ENCODE measurements at regions not wholly inside any gene's neighbourhood (a gene's known extent, or its start where the extent isn't known, plus 50 kb on each side); places are given as distances from the start of the nearest gene placed in this dataset.

GRCh38 chr5:174282391-174282790 is 236.9 kb downstream of the NSG2 start:
- no peak for ATAC-seq
- H3K36me3 Mint-ChIP-seq: no peaks in the 10 kb centered on the region
- no peaks in the 10 kb centered on the region for H3K4me1 Mint-ChIP-seq
- no peak overlapping the region for H3K4me3 Mint-ChIP-seq
- H3K27ac Mint-ChIP-seq: no peak overlapping the region
- peaks cover 30% of the 10 kb centered on the region for H3K27me3 Mint-ChIP-seq
- H3K9me3 Mint-ChIP-seq: peaks cover 3% of the 10 kb centered on the region

- peaks cover 30% of the 10 kb centered on the region for H3K27me3 Mint-ChIP-seq
- H3K4me1 Mint-ChIP-seq: no peaks in the 10 kb centered on the region
- H3K9me3 Mint-ChIP-seq: peaks cover 3% of the 10 kb centered on the region
- no peak overlapping the region for H3K4me3 Mint-ChIP-seq
- ATAC-seq: no peak
- H3K27ac Mint-ChIP-seq: no peak overlapping the region
- H3K36me3 Mint-ChIP-seq: no peaks in the 10 kb centered on the region
Measured at GRCh38 chr5:174283211-174284005, 237.9 kb downstream of the NSG2 start.

GRCh38 chr5:174284873-174285272 is 239.4 kb downstream of the NSG2 start:
- Mint-ChIP-seq H3K27me3 (peaks cover 30% of the 10 kb centered on the region), H3K36me3 (no peaks in the 10 kb centered on the region), H3K4me1 (no peaks in the 10 kb centered on the region), H3K27ac (no peak overlapping the region), H3K9me3 (peaks cover 3% of the 10 kb centered on the region), H3K4me3 (no peak overlapping the region)
- ATAC-seq: no peak

GRCh38 chr5:174287761-174288160 is 242.3 kb downstream of the NSG2 start:
- Mint-ChIP-seq H3K27me3 (peaks cover 20% of the 10 kb centered on the region), H3K9me3 (peaks cover 3% of the 10 kb centered on the region), H3K4me1 (no peaks in the 10 kb centered on the region), H3K36me3 (no peaks in the 10 kb centered on the region), H3K27ac (no peak overlapping the region), H3K4me3 (no peak overlapping the region)
- no peak for ATAC-seq

- no peaks in the 10 kb centered on the region for H3K4me1 Mint-ChIP-seq
- no peaks in the 10 kb centered on the region for H3K36me3 Mint-ChIP-seq
- no peak for ATAC-seq
- no peak overlapping the region for H3K4me3 Mint-ChIP-seq
- H3K27me3 Mint-ChIP-seq: peaks cover 13% of the 10 kb centered on the region
- H3K9me3 Mint-ChIP-seq: peaks cover 4% of the 10 kb centered on the region
- H3K27ac Mint-ChIP-seq: no peak overlapping the region
Measured at GRCh38 chr5:174288439-174288838, 242.9 kb downstream of the NSG2 start.

GRCh38 chr5:174291162-174291561 is 245.7 kb downstream of the NSG2 start:
- no peaks in the 10 kb centered on the region for H3K4me1 Mint-ChIP-seq
- no peak for ATAC-seq
- H3K9me3 Mint-ChIP-seq: peaks cover 3% of the 10 kb centered on the region
- no peaks in the 10 kb centered on the region for H3K36me3 Mint-ChIP-seq
- H3K4me3 Mint-ChIP-seq: no peak overlapping the region
- H3K27ac Mint-ChIP-seq: no peak overlapping the region
- no peaks in the 10 kb centered on the region for H3K27me3 Mint-ChIP-seq

- Mint-ChIP-seq H3K4me1 (no peaks in the 10 kb centered on the region), H3K27ac (no peak overlapping the region), H3K4me3 (no peak overlapping the region), H3K27me3 (no peaks in the 10 kb centered on the region), H3K36me3 (no peaks in the 10 kb centered on the region), H3K9me3 (peaks cover 3% of the 10 kb centered on the region)
- no peak for ATAC-seq
Measured at GRCh38 chr5:174292348-174292747, 246.8 kb downstream of the NSG2 start.

- H3K27ac Mint-ChIP-seq: no peak overlapping the region
- H3K9me3 Mint-ChIP-seq: peaks cover 3% of the 10 kb centered on the region
- H3K4me3 Mint-ChIP-seq: no peak overlapping the region
- no peak for ATAC-seq
- H3K27me3 Mint-ChIP-seq: no peaks in the 10 kb centered on the region
- H3K4me1 Mint-ChIP-seq: no peaks in the 10 kb centered on the region
- no peaks in the 10 kb centered on the region for H3K36me3 Mint-ChIP-seq
Measured at GRCh38 chr5:174293006-174293405, 247.5 kb downstream of the NSG2 start.

- Mint-ChIP-seq H3K36me3 (no peaks in the 10 kb centered on the region), H3K4me3 (no peak overlapping the region), H3K4me1 (no peaks in the 10 kb centered on the region), H3K27me3 (no peaks in the 10 kb centered on the region), H3K9me3 (peaks cover 3% of the 10 kb centered on the region), H3K27ac (no peak overlapping the region)
- no peak for ATAC-seq
Measured at GRCh38 chr5:174293481-174293880, 248.0 kb downstream of the NSG2 start.

- Mint-ChIP-seq H3K27ac (no peak overlapping the region), H3K36me3 (no peaks in the 10 kb centered on the region), H3K4me3 (no peak overlapping the region), H3K4me1 (no peaks in the 10 kb centered on the region), H3K27me3 (no peaks in the 10 kb centered on the region), H3K9me3 (peaks cover 3% of the 10 kb centered on the region)
- no peak for ATAC-seq
Measured at GRCh38 chr5:174294891-174295620, 249.6 kb downstream of the NSG2 start.

GRCh38 chr5:174295702-174296436 is 250.4 kb downstream of the NSG2 start:
- ATAC-seq: no peak
- H3K4me3 Mint-ChIP-seq: no peak overlapping the region
- no peak overlapping the region for H3K27ac Mint-ChIP-seq

GRCh38 chr5:174300118-174300940 is 254.8 kb downstream of the NSG2 start:
- ATAC-seq: no peak
- Mint-ChIP-seq H3K4me3 (no peak overlapping the region), H3K27me3 (peaks cover 28% of the 10 kb centered on the region), H3K9me3 (no peaks in the 10 kb centered on the region), H3K27ac (no peak overlapping the region), H3K4me1 (no peaks in the 10 kb centered on the region), H3K36me3 (no peaks in the 10 kb centered on the region)

More at GRCh38 chr5:174295702-174296436, 250.4 kb downstream of the NSG2 start:
- Mint-ChIP-seq H3K27me3 (no peaks in the 10 kb centered on the region), H3K4me1 (no peaks in the 10 kb centered on the region), H3K36me3 (no peaks in the 10 kb centered on the region), H3K9me3 (peaks cover 3% of the 10 kb centered on the region)

- no peaks in the 10 kb centered on the region for H3K36me3 Mint-ChIP-seq
- H3K9me3 Mint-ChIP-seq: no peaks in the 10 kb centered on the region
- ATAC-seq: no peak
- H3K4me1 Mint-ChIP-seq: no peaks in the 10 kb centered on the region
- no peak overlapping the region for H3K4me3 Mint-ChIP-seq
- peaks cover 36% of the 10 kb centered on the region for H3K27me3 Mint-ChIP-seq
- no peak overlapping the region for H3K27ac Mint-ChIP-seq
Measured at GRCh38 chr5:174300941-174301761, 255.6 kb downstream of the NSG2 start.
